22Rv1 (cell line): ENCODE measurements at regions not wholly inside any gene's neighbourhood (a gene's known extent, or its start where the extent isn't known, plus 50 kb on each side); places are given as distances from the start of the nearest gene placed in this dataset.

Experiments
- ZFX ChIP-seq: fragments of 450-650 bp; IDR thresholded peaks from 2 replicates; pipeline ENCODE4 v1.6.1; 2017; ENCODE audit warnings: antibody characterized with exemption, borderline replicate concordance
- TF ChIP-seq, protein P1 (sequence below): fragments of 450-650 bp; IDR thresholded peaks from 2 replicates; pipeline ENCODE4 v1.5.1; 2017; ENCODE audit warnings: mild to moderate bottlenecking

DNA sequence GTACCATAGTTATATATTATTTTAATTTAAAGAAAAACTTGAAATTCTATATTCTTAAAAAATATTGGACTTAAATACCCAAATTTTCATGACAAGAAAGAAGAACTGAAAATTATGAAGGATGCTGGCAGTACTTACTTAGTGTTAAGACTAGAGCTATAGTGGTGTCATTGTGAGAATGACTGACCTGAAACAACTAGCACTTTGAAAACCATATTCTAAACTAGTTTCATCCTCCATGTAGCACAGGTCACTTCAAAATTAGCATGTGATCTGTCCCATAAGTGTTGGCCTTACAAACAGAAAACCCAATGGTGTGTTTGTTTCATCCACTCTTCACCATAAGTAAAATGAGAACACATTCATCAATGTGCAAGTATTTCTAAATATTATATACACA lies 208.6 kb downstream of the ZIC4 start:
- TF ChIP-seq, protein P1, sequence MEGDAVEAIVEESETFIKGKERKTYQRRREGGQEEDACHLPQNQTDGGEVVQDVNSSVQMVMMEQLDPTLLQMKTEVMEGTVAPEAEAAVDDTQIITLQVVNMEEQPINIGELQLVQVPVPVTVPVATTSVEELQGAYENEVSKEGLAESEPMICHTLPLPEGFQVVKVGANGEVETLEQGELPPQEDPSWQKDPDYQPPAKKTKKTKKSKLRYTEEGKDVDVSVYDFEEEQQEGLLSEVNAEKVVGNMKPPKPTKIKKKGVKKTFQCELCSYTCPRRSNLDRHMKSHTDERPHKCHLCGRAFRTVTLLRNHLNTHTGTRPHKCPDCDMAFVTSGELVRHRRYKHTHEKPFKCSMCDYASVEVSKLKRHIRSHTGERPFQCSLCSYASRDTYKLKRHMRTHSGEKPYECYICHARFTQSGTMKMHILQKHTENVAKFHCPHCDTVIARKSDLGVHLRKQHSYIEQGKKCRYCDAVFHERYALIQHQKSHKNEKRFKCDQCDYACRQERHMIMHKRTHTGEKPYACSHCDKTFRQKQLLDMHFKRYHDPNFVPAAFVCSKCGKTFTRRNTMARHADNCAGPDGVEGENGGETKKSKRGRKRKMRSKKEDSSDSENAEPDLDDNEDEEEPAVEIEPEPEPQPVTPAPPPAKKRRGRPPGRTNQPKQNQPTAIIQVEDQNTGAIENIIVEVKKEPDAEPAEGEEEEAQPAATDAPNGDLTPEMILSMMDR, result no peak
- no peak for TF ChIP-seq ZFX
